Right cardiac atrium (tissue), 5 donors: ENCODE measurements at regions not wholly inside any gene's neighbourhood (a gene's known extent, or its start where the extent isn't known, plus 50 kb on each side); places are given as distances from the start of the nearest gene placed in this dataset.

Source experiments
- ATAC-seq, 2 donors: fragments of 200-7000 bp; cut with Tn5 transposase; one replicate each; pipeline versions ENCODE4 v1.8.0 to v1.9.1; 2020; ENCODE audit warnings: moderate library complexity in 2 of 2, mild to moderate bottlenecking in 1 of 2
- DNase-seq, 3 donors: peaks; one replicate each; pipeline ENCODE4 v3.0.0-alpha.2; 2020
- H3K27ac ChIP-seq: one replicate; pipeline ENCODE4 v1.5.1; 2013; ENCODE audit warnings: mild to moderate bottlenecking, low read length, control low read depth, moderate library complexity
- H3K27me3 ChIP-seq: one replicate; pipeline ENCODE4 v1.6.1; 2013; ENCODE audit not compliant: control insufficient read depth, insufficient read depth
- H3K4me1 ChIP-seq: one replicate; pipeline ENCODE4 v1.6.1; 2013; ENCODE audit warnings: low read length; ENCODE audit not compliant: control insufficient read depth, insufficient read depth
- H3K4me3 ChIP-seq: one replicate; pipeline ENCODE4 v1.5.1; 2013; ENCODE audit warnings: low read length, control low read depth
- H3K9me3 ChIP-seq: one replicate; pipeline ENCODE4 v1.6.1; 2013; ENCODE audit warnings: low read length; ENCODE audit not compliant: control insufficient read depth
- WGBS: extraction: QIAGEN DNeasy Blood & Tissue Kit; methylation state at CpG from one replicate; pipeline ENCODE4 v1.1.7; 2013; 5-methylcytosine and 5-hydroxymethylcytosine counted together
- intact Hi-C, 4 donors: fragments of 100-400 bp; cut with DNase I; formaldehyde crosslinking; loops; one replicate each; pipeline versions ENCODE4 v1.11.0 to v1.14.0; 2022 to 2023
- donor health status: healthy with polysubstance abuse.
- donor health status: DM: no; HTN: yes; CAD: no.
- donor health status: DM: no; HTN: no; CAD: no.
- donor health status: DM: no; HTN: yes; CAD: no; lungs with severe emphysema.
- donor health status: DM: yes; HTN: yes; CAD: no.

- intact Hi-C loops = no loop called here
- H3K4me3 ChIP-seq = no peak overlapping the region
- H3K9me3 ChIP-seq = no peaks in the 10 kb centered on the region
- 12% methylated on average over 2 of the region's 2 CpGs for WGBS
- H3K27me3 ChIP-seq = no peaks in the 10 kb centered on the region
- H3K4me1 ChIP-seq = no peaks in the 10 kb centered on the region
- DNase-seq (no peak), ATAC-seq (no peak)
- H3K27ac ChIP-seq = no peak overlapping the region
Measured at GRCh38 chr3:156772588-156773206, 53.5 kb upstream of the LEKR1 start.

DNA sequence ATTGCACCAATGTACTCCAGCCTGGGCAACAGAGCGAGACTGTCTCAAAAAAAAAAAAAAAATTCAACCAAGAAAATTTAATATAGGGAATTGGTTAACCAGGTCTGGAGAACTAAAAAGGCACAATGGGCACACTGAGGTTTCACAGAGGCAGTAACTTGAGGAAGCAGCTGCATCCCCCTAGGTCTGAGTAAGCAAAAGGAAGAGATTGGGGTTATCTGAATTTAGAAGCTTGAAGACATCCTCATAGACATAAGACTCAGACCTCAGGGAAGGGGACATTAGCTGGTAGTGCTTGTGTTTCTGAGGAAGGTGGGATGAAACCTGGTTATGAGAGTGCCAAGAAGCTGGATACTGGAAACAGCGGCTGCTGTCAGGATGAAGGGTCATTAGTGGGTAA is 50.1 kb upstream of the LEKR1 start:
- no peak for DNase-seq
- H3K4me1 ChIP-seq = no peaks in the 10 kb centered on the region
- no peak overlapping the region for H3K27ac ChIP-seq
- ATAC-seq = no peak
- WGBS = 81% methylated on average over 2 of the region's 2 CpGs
- H3K4me3 ChIP-seq = no peak overlapping the region
- H3K27me3 ChIP-seq = no peaks in the 10 kb centered on the region
- H3K9me3 ChIP-seq = no peaks in the 10 kb centered on the region
- intact Hi-C loops = no loop called here
